Fibroblast of pulmonary artery (primary cell): ENCODE measurements at regions not wholly inside any gene's neighbourhood (a gene's known extent, or its start where the extent isn't known, plus 50 kb on each side); places are given as distances from the start of the nearest gene placed in this dataset.

ENCODE experiments used
- DNase-seq: peaks from one replicate; pipeline ENCODE4 v3.0.0-alpha.2; 2010; ENCODE audit warnings: low read depth
- H3K4me3 ChIP-seq: replicated peaks from 2 replicates; pipeline ENCODE4 v1.5.1; 2011; ENCODE audit warnings: low read depth, mild to moderate bottlenecking, control low read depth, low read length, moderate library complexity
- CTCF ChIP-seq: IDR thresholded peaks from 2 replicates; pipeline ENCODE4 v1.5.1; 2011; ENCODE audit warnings: mild to moderate bottlenecking, control low read depth, low read length, inconsistent platforms; ENCODE audit errors: missing control alignments

DNA sequence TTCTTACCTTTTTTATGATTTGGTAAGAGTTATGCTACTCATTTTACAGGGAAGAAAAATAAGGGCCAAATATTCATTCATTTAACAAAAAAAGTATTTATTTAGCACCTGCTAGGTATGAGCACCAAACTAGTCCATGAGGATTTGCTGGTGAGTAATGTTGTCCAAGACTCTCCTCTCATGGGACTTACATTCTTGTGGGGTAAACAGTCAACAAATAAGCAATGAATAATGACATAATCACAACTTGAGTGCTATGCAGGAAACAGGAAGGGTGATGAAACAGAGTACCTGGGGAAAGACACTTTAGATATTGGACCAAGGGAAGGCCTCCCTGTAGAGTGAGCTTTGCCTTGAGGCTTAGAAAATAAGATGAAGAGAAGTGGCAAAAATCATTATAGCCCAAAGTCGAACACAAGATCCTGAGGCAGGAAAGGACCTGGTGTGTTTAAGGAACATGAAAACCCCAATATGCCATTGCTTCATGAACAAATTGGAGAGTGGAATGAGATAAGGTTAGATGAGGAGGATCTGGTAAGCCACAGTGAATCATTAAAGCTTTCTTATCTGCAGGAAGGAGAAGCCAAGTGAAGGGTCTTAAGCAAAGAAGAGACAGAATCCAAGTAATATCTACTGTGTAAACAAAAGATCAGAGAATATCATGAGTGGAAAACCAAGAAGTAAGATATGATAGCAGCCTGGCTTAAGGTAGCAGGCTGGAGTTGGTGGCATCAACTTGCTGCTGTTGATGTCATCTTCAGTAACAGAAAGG, 294.5 kb upstream of the NBEA start:
- no peak overlapping the region for H3K4me3 ChIP-seq
- TF ChIP-seq CTCF, result no peak
- no peak for DNase-seq

DNA sequence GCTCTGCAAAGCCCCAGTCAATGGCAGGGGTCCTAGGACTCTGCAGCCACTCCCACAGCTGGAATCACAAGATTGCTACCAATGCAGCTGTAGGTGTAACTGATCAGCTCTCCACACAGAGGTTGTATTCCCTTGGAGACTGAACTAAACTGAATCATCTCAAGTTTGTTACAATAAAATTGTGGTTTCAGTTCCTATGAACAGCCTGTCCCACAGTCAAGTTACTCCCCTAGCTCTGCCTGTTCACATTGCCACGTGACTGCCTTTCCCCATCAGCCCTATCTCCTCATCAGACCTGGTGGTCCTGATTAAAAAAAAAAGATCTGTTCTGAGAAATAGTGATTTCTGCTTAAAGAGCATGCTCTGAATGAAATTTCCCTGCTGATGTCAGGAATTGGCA, 287.9 kb upstream of the NBEA start:
- no peak for DNase-seq
- no peak overlapping the region for H3K4me3 ChIP-seq
- TF ChIP-seq CTCF, result no peak

GRCh38 chr13:34654647-34655046, 287.4 kb upstream of the NBEA start:
- H3K4me3 ChIP-seq, result no peak overlapping the region
- no peak for TF ChIP-seq CTCF
- DNase-seq, result no peak

- TF ChIP-seq CTCF, result no peak
- no peak overlapping the region for H3K4me3 ChIP-seq
- DNase-seq, result no peak
These were observed 286.5 kb upstream of the NBEA start for GRCh38 chr13:34655554-34655953.

DNA sequence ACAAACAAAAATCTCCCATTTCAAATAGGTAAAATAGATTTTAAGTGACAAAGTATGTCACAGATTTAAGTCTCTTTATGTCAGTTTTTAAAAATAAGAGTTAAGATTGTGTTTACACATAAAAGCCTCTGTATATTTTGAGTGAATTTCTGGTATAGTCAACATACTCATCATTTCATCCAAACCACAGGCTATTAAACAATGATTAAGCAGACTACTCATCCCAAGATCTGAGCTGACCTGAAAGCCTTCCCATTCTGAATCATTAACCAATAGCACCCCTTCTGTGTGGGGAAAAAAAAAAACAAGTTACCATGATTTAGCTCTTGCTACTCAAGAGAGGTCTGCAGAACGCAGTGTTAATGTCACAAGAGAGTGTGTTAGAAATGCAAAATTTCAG, 284.4 kb upstream of the NBEA start:
- DNase-seq, result no peak
- no peak overlapping the region for H3K4me3 ChIP-seq
- TF ChIP-seq CTCF, result no peak

DNA sequence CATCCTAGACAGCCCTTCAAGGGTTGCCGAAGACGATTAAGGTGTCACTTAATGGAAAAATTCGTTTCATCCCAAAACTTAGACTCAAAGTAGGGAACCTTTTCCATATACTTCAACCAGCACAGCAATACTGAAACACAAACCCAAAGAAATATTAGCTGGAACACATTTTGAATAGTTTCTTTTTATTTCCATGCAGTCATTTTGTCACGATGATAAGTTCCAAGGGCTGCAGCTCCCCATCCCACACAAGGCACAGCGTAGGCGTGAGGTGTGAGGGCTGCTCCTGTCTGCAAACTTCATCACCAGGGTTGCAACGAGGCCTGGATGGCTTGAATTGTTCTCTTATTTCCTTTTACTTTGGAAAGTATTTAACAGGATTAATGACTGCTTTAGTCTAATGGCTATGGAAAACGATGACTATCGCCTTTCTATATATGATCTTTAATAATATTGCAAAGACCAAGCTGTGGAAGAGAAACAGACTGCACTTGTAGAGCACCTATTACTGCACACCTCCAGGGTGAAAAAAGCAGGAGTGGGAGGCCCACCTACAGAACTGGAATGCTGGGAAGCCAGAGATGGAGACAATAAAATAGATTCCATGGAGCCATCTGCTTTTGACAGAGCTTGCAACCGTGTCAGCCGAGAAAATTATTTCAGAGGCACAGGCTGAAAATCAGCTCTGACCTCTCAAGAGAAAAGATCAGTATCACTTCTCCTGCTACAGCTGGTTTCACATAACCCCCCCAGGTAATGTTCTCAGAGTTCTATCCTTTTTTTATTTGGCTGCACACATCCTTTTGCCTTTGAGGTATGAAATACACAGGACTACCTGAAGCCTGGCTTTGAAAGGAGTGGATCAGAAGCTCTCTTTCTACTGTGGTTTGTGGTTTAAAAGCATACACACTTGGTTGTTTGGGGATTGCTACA, 274.5 kb upstream of the NBEA start:
- TF ChIP-seq CTCF, result no peak
- DNase-seq, result no peak
- no peak overlapping the region for H3K4me3 ChIP-seq
